ENCODE measurements at regions not wholly inside any gene's neighbourhood (a gene's known extent, or its start where the extent isn't known, plus 50 kb on each side); places are given as distances from the start of the nearest gene placed in this dataset.

GRCh38 chr10:29185050-29185449 is 103.8 kb upstream of the LYZL1 start:
- no peak overlapping the region for H3K27ac ChIP-seq (ENCODE audit: low read depth, low read length, severe bottlenecking)
- no peaks in the 10 kb centered on the region for H3K9me3 ChIP-seq (ENCODE audit: control insufficient read depth, low read length)
- peaks cover 4% of the 10 kb centered on the region for H3K4me1 ChIP-seq (ENCODE audit: control insufficient read depth, insufficient read depth, low read length, poor library complexity, severe bottlenecking)
- 89 to 97% methylated on average over 4 of the region's 5 CpGs for WGBS, 2 experiments (ENCODE audit: insufficient coverage in 2 of 2)
- H3K4me3 ChIP-seq (ENCODE audit: extremely low read depth, insufficient read depth, low read length, poor library complexity, severe bottlenecking): no peak overlapping the region
- no peaks in the 10 kb centered on the region for H3K36me3 ChIP-seq (ENCODE audit: control insufficient read depth, insufficient read depth, low read length)

DNA sequence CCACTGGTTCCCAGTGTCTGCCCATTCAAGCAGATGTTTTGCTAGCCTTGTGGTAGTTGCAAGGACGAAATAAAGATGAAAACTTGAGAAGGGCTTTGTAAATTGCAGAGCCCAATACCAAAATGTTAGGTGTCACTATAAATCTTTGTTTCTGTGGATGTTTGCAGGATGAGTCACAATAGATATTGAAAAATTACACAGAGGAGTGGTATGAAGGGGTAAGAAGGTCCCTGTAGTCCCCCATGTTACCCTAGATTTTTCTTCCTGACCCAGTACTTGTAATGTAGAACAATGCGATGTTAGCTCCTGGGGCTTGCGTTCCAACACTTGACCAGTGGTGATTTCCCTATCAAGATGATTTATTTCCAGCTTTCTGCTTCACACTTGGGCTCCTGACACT is 102.6 kb upstream of the LYZL1 start:
- H3K4me3 ChIP-seq (ENCODE audit: extremely low read depth, insufficient read depth, low read length, poor library complexity, severe bottlenecking): no peak overlapping the region
- no peak overlapping the region for H3K27ac ChIP-seq (ENCODE audit: low read depth, low read length, severe bottlenecking)
- H3K9me3 ChIP-seq (ENCODE audit: control insufficient read depth, low read length): no peaks in the 10 kb centered on the region
- peaks cover 4% of the 10 kb centered on the region for H3K4me1 ChIP-seq (ENCODE audit: control insufficient read depth, insufficient read depth, low read length, poor library complexity, severe bottlenecking)
- 94 to 100% methylated on average over 1 to 2 of the region's 3 CpGs for WGBS, 2 experiments (ENCODE audit: insufficient coverage in 2 of 2)
- no peaks in the 10 kb centered on the region for H3K36me3 ChIP-seq (ENCODE audit: control insufficient read depth, insufficient read depth, low read length)

GRCh38 chr10:29189256-29189655 is 99.6 kb upstream of the LYZL1 start:
- Histone ChIP-seq H3K9me3 (ENCODE audit: control insufficient read depth, low read length) (no peaks in the 10 kb centered on the region), H3K4me3 (ENCODE audit: extremely low read depth, insufficient read depth, low read length, poor library complexity, severe bottlenecking) (no peak overlapping the region), H3K27ac (ENCODE audit: low read depth, low read length, severe bottlenecking) (no peak overlapping the region), H3K36me3 (ENCODE audit: control insufficient read depth, insufficient read depth, low read length) (no peaks in the 10 kb centered on the region), H3K4me1 (ENCODE audit: control insufficient read depth, insufficient read depth, low read length, poor library complexity, severe bottlenecking) (peaks cover 10% of the 10 kb centered on the region)
- WGBS, 2 experiments (ENCODE audit: insufficient coverage in 2 of 2): 50% methylated on average over 2 of the region's 2 CpGs; no CpG with 5 or more reads in 1 of the 2 experiments

GRCh38 chr10:29191674-29192073 is 97.2 kb upstream of the LYZL1 start:
- Histone ChIP-seq H3K27ac (ENCODE audit: low read depth, low read length, severe bottlenecking) (no peak overlapping the region), H3K4me3 (ENCODE audit: extremely low read depth, insufficient read depth, low read length, poor library complexity, severe bottlenecking) (no peak overlapping the region), H3K4me1 (ENCODE audit: control insufficient read depth, insufficient read depth, low read length, poor library complexity, severe bottlenecking) (peaks cover 9% of the 10 kb centered on the region), H3K9me3 (ENCODE audit: control insufficient read depth, low read length) (peaks cover 8% of the 10 kb centered on the region), H3K36me3 (ENCODE audit: control insufficient read depth, insufficient read depth, low read length) (no peaks in the 10 kb centered on the region)
- 98% methylated on average over 5 of the region's 8 CpGs for WGBS, 2 experiments (ENCODE audit: insufficient coverage in 2 of 2)

- H3K36me3 ChIP-seq (ENCODE audit: control insufficient read depth, insufficient read depth, low read length): no peaks in the 10 kb centered on the region
- peaks cover 36% of the 10 kb centered on the region for H3K4me1 ChIP-seq (ENCODE audit: control insufficient read depth, insufficient read depth, low read length, poor library complexity, severe bottlenecking)
- no peak overlapping the region for H3K27ac ChIP-seq (ENCODE audit: low read depth, low read length, severe bottlenecking)
- 14 to 20% methylated on average over 4 to 5 of the region's 7 CpGs for WGBS, 2 experiments (ENCODE audit: insufficient coverage in 2 of 2)
- no peak overlapping the region for H3K4me3 ChIP-seq (ENCODE audit: extremely low read depth, insufficient read depth, low read length, poor library complexity, severe bottlenecking)
- H3K9me3 ChIP-seq (ENCODE audit: control insufficient read depth, low read length): peaks cover 8% of the 10 kb centered on the region
Measured at GRCh38 chr10:29199339-29199738, 89.5 kb upstream of the LYZL1 start.

- 80 to 94% methylated on average over 2 to 3 of the region's 4 CpGs for WGBS, 2 experiments (ENCODE audit: insufficient coverage in 2 of 2)
- Histone ChIP-seq H3K4me1 (ENCODE audit: control insufficient read depth, insufficient read depth, low read length, poor library complexity, severe bottlenecking) (peaks cover 42% of the 10 kb centered on the region), H3K27ac (ENCODE audit: low read depth, low read length, severe bottlenecking) (peak overlapping the region; percentile 6), H3K9me3 (ENCODE audit: control insufficient read depth, low read length) (peaks cover 3% of the 10 kb centered on the region), H3K4me3 (ENCODE audit: extremely low read depth, insufficient read depth, low read length, poor library complexity, severe bottlenecking) (no peak overlapping the region), H3K36me3 (ENCODE audit: control insufficient read depth, insufficient read depth, low read length) (no peaks in the 10 kb centered on the region)
Measured at GRCh38 chr10:29199941-29200679, 88.8 kb upstream of the LYZL1 start.

- 93 to 96% methylated on average over 8 of the region's 10 CpGs for WGBS, 2 experiments (ENCODE audit: insufficient coverage in 2 of 2)
- Histone ChIP-seq H3K27ac (ENCODE audit: low read depth, low read length, severe bottlenecking) (no peak overlapping the region), H3K36me3 (ENCODE audit: control insufficient read depth, insufficient read depth, low read length) (no peaks in the 10 kb centered on the region), H3K4me1 (ENCODE audit: control insufficient read depth, insufficient read depth, low read length, poor library complexity, severe bottlenecking) (peaks cover 52% of the 10 kb centered on the region), H3K4me3 (ENCODE audit: extremely low read depth, insufficient read depth, low read length, poor library complexity, severe bottlenecking) (no peak overlapping the region), H3K9me3 (ENCODE audit: control insufficient read depth, low read length) (no peaks in the 10 kb centered on the region)
Measured at GRCh38 chr10:29202386-29202940, 86.4 kb upstream of the LYZL1 start.

DNA sequence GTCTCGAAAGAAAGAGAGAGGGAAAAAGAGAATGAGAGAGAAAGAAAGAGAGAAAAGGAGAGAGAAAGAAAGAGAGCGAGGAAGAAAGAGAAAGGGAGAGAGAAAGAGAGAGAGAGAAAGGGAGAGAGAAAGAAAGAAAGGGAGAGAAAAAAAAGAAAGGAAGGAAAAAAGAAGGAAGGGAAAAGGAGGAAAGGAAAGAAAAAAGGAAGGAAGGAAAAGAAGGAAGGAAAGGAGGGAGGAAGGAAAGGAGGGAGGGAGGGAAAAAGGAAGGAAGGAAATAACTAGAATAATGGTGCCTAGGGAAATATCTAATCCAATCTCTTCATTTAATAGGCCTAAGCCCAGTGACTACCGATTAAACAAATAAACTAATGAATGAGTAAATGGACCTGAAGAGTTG is 85.4 kb upstream of the LYZL1 start:
- WGBS, 2 experiments (ENCODE audit: insufficient coverage in 2 of 2): 97 to 98% methylated on average over 2 to 3 of the region's 3 CpGs

DNA sequence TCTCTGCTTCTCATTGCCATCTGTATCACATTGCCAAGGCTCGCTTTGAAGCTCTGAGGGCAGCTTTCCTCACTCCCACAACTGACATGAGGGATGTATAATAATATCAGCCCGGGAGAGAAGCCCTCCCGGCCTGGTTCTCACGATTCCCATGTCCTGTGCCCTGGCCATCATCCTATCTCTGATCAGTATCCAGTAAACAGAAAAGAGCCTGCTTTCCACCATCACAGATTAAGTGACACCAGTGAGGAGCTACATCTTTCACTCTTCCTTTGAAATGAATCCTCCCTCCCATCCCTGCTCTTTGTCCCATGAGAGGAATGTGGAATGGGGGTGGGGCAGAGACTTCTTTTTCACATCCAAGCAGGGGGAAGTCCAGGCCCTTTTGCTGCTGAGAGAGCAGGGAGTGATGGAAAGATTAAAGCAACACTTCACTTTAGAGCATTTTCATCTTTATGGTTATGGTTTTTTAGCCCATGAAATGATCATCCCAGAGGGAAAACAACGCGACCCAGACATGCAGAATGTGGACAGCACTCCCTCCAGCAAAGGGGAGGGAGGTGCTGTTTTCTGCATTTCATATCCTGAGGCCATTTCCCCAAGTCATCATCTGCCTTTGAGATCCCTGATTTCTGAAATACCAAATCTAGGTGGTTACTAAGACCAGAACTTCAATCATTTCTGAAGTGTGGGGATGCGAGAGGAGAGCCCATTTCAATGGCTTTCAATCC is 84.6 kb upstream of the LYZL1 start:
- peak overlapping the region; percentile 87 for H3K27ac ChIP-seq (ENCODE audit: low read depth, low read length, severe bottlenecking)
- H3K36me3 ChIP-seq (ENCODE audit: control insufficient read depth, insufficient read depth, low read length): no peaks in the 10 kb centered on the region
- peaks cover 50% of the 10 kb centered on the region for H3K4me1 ChIP-seq (ENCODE audit: control insufficient read depth, insufficient read depth, low read length, poor library complexity, severe bottlenecking)
- no peak overlapping the region for H3K4me3 ChIP-seq (ENCODE audit: extremely low read depth, insufficient read depth, low read length, poor library complexity, severe bottlenecking)
- peaks cover 6% of the 10 kb centered on the region for H3K9me3 ChIP-seq (ENCODE audit: control insufficient read depth, low read length)
- 52 to 60% methylated on average over 3 to 4 of the region's 7 CpGs for WGBS, 2 experiments (ENCODE audit: insufficient coverage in 2 of 2)

More for the DNA sequence above, 85.4 kb upstream of the LYZL1 start:
- Histone ChIP-seq H3K36me3 (ENCODE audit: control insufficient read depth, insufficient read depth, low read length) (no peaks in the 10 kb centered on the region), H3K4me1 (ENCODE audit: control insufficient read depth, insufficient read depth, low read length, poor library complexity, severe bottlenecking) (peaks cover 52% of the 10 kb centered on the region), H3K27ac (ENCODE audit: low read depth, low read length, severe bottlenecking) (peak overlapping the region; percentile 87), H3K9me3 (ENCODE audit: control insufficient read depth, low read length) (no peaks in the 10 kb centered on the region), H3K4me3 (ENCODE audit: extremely low read depth, insufficient read depth, low read length, poor library complexity, severe bottlenecking) (no peak overlapping the region)

DNA sequence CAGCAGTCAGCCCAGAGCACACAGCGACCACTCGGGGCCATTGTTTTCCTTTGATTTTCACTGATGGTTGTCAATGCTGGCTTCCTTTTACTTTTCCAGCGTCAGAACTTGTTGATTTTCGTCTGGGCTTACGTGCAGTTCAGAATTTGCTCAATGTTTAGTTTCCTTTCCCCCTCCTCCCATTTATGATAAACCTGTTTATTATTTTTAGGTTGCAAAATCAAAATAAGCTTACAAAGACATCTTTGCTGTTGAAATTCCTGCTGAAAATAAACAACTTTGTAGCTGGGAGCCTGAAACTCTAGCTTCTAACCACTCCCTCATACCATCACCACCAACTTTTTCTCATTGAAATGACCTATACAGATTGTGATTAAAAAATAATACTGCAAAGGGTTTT is 83.1 kb upstream of the LYZL1 start:
- no peak overlapping the region for H3K4me3 ChIP-seq (ENCODE audit: extremely low read depth, insufficient read depth, low read length, poor library complexity, severe bottlenecking)
- H3K4me1 ChIP-seq (ENCODE audit: control insufficient read depth, insufficient read depth, low read length, poor library complexity, severe bottlenecking): peaks cover 37% of the 10 kb centered on the region
- H3K9me3 ChIP-seq (ENCODE audit: control insufficient read depth, low read length): peaks cover 12% of the 10 kb centered on the region
- WGBS, 2 experiments (ENCODE audit: insufficient coverage in 2 of 2): 46 to 52% methylated on average over 2 to 5 of the region's 5 CpGs
- H3K27ac ChIP-seq (ENCODE audit: low read depth, low read length, severe bottlenecking): peak overlapping the region; percentile 29
- H3K36me3 ChIP-seq (ENCODE audit: control insufficient read depth, insufficient read depth, low read length): no peaks in the 10 kb centered on the region
